ENCODE measurements at regions not wholly inside any gene's neighbourhood (a gene's known extent, or its start where the extent isn't known, plus 50 kb on each side); places are given as distances from the start of the nearest gene placed in this dataset.

DNA sequence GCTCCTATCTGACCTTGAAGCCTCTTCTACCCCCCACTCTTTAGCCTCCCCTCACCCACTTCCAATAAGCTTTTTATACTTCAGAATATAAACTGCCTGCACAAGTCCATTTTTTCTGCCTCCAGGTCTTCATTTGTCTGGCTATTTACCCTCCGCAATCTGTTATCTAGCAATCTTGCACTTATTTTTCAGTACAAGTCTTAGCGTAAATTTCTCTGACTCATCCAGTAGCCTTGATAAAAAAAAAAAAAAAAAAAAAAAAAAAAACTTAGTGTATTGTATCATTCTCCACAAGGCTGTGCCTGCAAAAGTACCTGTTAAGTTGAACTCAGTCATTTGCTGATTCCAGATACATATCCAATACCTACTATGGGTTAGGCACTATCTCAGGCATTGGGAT lies 219.5 kb upstream of the DKK2 start:
- no peak for TF ChIP-seq POLR2A (IDR thresholded peaks at IDR 0.05)
- TF ChIP-seq EP300 (IDR thresholded peaks at IDR 0.05): no peak
- TF ChIP-seq POLR2AphosphoS5 (IDR thresholded peaks at IDR 0.05): no peak
- TF ChIP-seq, protein P1, sequence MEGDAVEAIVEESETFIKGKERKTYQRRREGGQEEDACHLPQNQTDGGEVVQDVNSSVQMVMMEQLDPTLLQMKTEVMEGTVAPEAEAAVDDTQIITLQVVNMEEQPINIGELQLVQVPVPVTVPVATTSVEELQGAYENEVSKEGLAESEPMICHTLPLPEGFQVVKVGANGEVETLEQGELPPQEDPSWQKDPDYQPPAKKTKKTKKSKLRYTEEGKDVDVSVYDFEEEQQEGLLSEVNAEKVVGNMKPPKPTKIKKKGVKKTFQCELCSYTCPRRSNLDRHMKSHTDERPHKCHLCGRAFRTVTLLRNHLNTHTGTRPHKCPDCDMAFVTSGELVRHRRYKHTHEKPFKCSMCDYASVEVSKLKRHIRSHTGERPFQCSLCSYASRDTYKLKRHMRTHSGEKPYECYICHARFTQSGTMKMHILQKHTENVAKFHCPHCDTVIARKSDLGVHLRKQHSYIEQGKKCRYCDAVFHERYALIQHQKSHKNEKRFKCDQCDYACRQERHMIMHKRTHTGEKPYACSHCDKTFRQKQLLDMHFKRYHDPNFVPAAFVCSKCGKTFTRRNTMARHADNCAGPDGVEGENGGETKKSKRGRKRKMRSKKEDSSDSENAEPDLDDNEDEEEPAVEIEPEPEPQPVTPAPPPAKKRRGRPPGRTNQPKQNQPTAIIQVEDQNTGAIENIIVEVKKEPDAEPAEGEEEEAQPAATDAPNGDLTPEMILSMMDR (IDR thresholded peaks at IDR 0.05): no peak
- Histone ChIP-seq H3K36me3 (no peaks in the 10 kb centered on the region), H3K9me3 (no peaks in the 10 kb centered on the region), H3K4me1 (no peaks in the 10 kb centered on the region), H3K4me3 (no peak overlapping the region), H3K27ac (no peak overlapping the region), H3K27me3 (no peaks in the 10 kb centered on the region)
- ATAC-seq: no peak
- WGBS, 2 donors (ENCODE audit: low coverage in 1 of 2): 78 to 90% methylated on average over 2 of the region's 2 CpGs

DNA sequence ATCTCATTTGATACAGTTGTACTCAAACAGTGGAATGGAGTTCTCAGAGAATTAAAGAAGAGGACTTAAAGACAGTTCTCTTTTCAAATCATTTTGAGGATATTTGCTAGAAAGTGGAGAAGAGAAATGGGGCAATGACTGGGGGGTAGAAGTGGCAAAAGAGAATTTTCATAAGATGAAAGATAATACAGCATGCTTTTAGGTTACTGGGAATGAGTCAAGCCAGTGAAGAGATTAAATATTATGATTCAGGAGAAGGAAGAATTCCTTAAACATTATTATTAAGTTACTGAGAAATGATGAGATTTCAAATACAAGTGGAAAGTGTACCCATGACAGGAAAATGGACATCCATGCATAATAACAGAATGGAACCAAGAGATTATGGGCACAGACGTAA lies 219.0 kb upstream of the DKK2 start:
- TF ChIP-seq, protein P1 (IDR thresholded peaks at IDR 0.05): no peak
- no peak for TF ChIP-seq EP300 (IDR thresholded peaks at IDR 0.05)
- no peak for TF ChIP-seq POLR2AphosphoS5 (IDR thresholded peaks at IDR 0.05)
- no peak for TF ChIP-seq POLR2A (IDR thresholded peaks at IDR 0.05)
- no peaks in the 10 kb centered on the region for H3K9me3 ChIP-seq
- WGBS, 2 donors (ENCODE audit: low coverage in 1 of 2): 63 to 83% methylated on average over 1 of the region's 1 CpG
- no peaks in the 10 kb centered on the region for H3K36me3 ChIP-seq
- no peak for ATAC-seq
- no peak overlapping the region for H3K27ac ChIP-seq
- H3K4me3 ChIP-seq: no peak overlapping the region
- H3K27me3 ChIP-seq: no peaks in the 10 kb centered on the region
- no peaks in the 10 kb centered on the region for H3K4me1 ChIP-seq

DNA sequence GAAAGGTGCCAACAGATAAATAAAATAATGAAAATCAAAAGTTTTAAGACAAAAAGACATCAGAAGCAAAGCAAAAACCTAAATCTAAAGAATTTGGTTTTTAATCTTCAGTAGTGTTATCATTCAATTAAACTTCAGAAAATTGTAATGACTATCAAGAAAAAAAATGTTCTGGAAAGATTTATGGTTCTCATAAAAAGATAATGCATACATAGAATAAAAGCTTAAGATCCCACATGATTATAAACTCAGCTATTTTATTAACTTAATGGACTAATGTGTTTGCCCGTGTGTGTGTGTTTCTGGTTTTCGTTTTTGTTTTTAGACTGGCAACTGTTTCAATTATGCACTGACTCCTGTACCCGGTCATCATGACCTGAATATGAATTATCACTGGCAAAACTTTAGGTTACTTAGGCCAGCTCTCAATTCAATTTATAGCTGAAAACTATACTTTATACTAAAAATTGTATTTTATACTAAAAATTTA lies 217.5 kb upstream of the DKK2 start:
- no peaks in the 10 kb centered on the region for H3K27me3 ChIP-seq
- no peak overlapping the region for H3K4me3 ChIP-seq
- no peak overlapping the region for H3K27ac ChIP-seq
- TF ChIP-seq EP300 (IDR thresholded peaks at IDR 0.05) (no peak), POLR2AphosphoS5 (IDR thresholded peaks at IDR 0.05) (no peak), POLR2A (IDR thresholded peaks at IDR 0.05) (no peak)
- TF ChIP-seq, protein P1 (IDR thresholded peaks at IDR 0.05): no peak
- no peaks in the 10 kb centered on the region for H3K36me3 ChIP-seq
- 75 to 80% methylated on average over 3 of the region's 3 CpGs for WGBS, 2 donors (ENCODE audit: low coverage in 1 of 2)
- H3K9me3 ChIP-seq: no peaks in the 10 kb centered on the region
- H3K4me1 ChIP-seq: no peaks in the 10 kb centered on the region
- no peak for ATAC-seq

DNA sequence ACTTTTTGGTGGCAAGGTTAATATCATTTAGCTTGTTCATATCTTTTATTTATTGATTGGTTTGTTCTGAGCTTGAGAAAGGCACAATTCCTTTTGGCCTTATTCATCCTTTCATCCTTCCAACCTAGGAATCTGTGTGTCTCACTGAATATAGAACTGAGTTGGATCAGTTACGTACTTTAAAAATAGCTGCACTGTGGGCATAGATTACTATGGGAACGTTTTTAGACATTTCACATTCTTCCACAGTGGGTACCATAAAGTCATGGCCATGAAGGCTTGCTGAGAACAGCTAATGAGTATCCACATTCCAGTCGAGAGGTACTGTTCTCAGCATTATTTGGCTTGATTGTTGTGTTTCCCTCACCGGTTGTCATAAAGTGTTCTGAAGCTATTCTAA lies 217.0 kb upstream of the DKK2 start:
- Histone ChIP-seq H3K9me3 (no peaks in the 10 kb centered on the region), H3K4me1 (no peaks in the 10 kb centered on the region), H3K36me3 (no peaks in the 10 kb centered on the region), H3K4me3 (no peak overlapping the region), H3K27me3 (no peaks in the 10 kb centered on the region), H3K27ac (no peak overlapping the region)
- no peak for TF ChIP-seq POLR2AphosphoS5 (IDR thresholded peaks at IDR 0.05)
- TF ChIP-seq, protein P1 (IDR thresholded peaks at IDR 0.05): no peak
- TF ChIP-seq POLR2A (IDR thresholded peaks at IDR 0.05): no peak
- no peak for TF ChIP-seq EP300 (IDR thresholded peaks at IDR 0.05)
- no peak for ATAC-seq
- 60 to 78% methylated on average over 4 of the region's 4 CpGs for WGBS, 2 donors (ENCODE audit: low coverage in 1 of 2)

DNA sequence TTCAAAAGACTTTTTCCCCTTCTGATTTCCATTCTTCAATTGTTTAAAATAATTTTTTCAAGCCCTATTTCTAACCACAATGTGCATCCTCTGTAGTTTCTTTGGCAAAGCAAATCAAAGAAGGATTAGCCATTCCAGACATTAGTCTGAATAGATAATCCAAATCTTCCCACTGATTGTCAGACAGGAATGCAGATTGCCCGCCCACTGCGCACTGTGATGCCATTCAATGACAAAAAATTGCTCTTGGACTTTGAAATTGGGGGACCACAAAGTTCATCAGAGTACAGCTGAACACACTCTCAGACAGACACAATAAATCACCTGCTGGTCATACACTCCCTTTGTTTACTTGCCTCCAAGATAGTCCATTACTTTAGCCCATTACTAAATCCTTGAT lies 216.5 kb upstream of the DKK2 start:
- TF ChIP-seq POLR2AphosphoS5 (IDR thresholded peaks at IDR 0.05) (no peak), POLR2A (IDR thresholded peaks at IDR 0.05) (no peak), EP300 (IDR thresholded peaks at IDR 0.05) (no peak)
- TF ChIP-seq, protein P1 (IDR thresholded peaks at IDR 0.05): no peak
- H3K27ac ChIP-seq: no peak overlapping the region
- H3K9me3 ChIP-seq: no peaks in the 10 kb centered on the region
- H3K4me1 ChIP-seq: no peaks in the 10 kb centered on the region
- no peaks in the 10 kb centered on the region for H3K27me3 ChIP-seq
- WGBS, 2 donors (ENCODE audit: low coverage in 1 of 2): 76% methylated on average over 2 of the region's 2 CpGs; no CpG with 5 or more reads in 1 of the 2 donors
- no peak overlapping the region for H3K4me3 ChIP-seq
- no peaks in the 10 kb centered on the region for H3K36me3 ChIP-seq
- no peak for ATAC-seq
